Endothelial cell of umbilical vein (primary cell): ENCODE measurements at regions not wholly inside any gene's neighbourhood (a gene's known extent, or its start where the extent isn't known, plus 50 kb on each side); places are given as distances from the start of the nearest gene placed in this dataset.

Experiments used
- BruUV-seq: library from RNA; stranded (reverse); fragments of 400-500 nt; replicated peaks from 2 replicates; lab custom pipeline; 2021; lab: Mats Ljungman, UMichigan
- CTCF ChIA-PET: fragments of 300-600, 350-600 bp; sonication (Branson Sonifier 250); formaldehyde crosslinking; loops from one replicate; lab custom pipeline; 2021; ENCODE audit warnings: antibody characterized with exemption, inconsistent platforms; lab: Charles Lee
- POLR2A ChIA-PET: fragments of 300-600, 350-600 bp; sonication (Branson Sonifier 250); formaldehyde crosslinking; loops from one replicate; lab custom pipeline; 2021; ENCODE audit warnings: antibody characterized with exemption, inconsistent platforms; lab: Charles Lee
- DNase-seq: peaks from one replicate; pipeline ENCODE4 v3.0.0-alpha.2; 2011; ENCODE audit warnings: low read depth, low spot score
- FAIRE-seq: peaks from 2 replicates; lab custom pipeline; 2011; peaks lifted over from hg19 to GRCh38; lab: Jason Lieb, UNC
- H2AFZ ChIP-seq: 2 replicates; pipeline ENCODE4 v1.6.0; 2012; ENCODE audit warnings: low read depth, low read length, control low read depth, inconsistent platforms
- H3K27ac ChIP-seq: 2 replicates; pipeline ENCODE4 v1.5.1; 2011; ENCODE audit warnings: low read depth, mild to moderate bottlenecking, control low read depth, low read length, moderate library complexity; ENCODE audit not compliant: insufficient read depth
- H3K27me3 ChIP-seq, 2 experiments: 2 replicates each; pipeline versions ENCODE4 v1.6.0 to v1.6.1; 2011; ENCODE audit warnings: low read length in 2 of 2, mixed read lengths in 1 of 2; ENCODE audit not compliant: control insufficient read depth in 2 of 2, insufficient read depth in 2 of 2
- H3K36me3 ChIP-seq, 2 experiments: 2 replicates in 1 of 2; 3 replicates in 1 of 2; pipeline ENCODE4 v1.5.1; 2011; ENCODE audit warnings: low read length in 2 of 2, mild to moderate bottlenecking in 1 of 2, moderate library complexity in 1 of 2; ENCODE audit not compliant: control insufficient read depth in 2 of 2, insufficient read depth in 2 of 2; ENCODE audit errors: extremely low read depth in 1 of 2
- H3K4me1 ChIP-seq: 3 replicates; pipeline ENCODE4 v1.5.1; 2011; ENCODE audit warnings: mild to moderate bottlenecking, low read length; ENCODE audit not compliant: control insufficient read depth, insufficient read depth; ENCODE audit errors: extremely low read depth
- H3K4me2 ChIP-seq: 2 replicates; pipeline ENCODE4 v1.6.1; 2011; ENCODE audit warnings: low read length, control low read depth, mixed read lengths; ENCODE audit not compliant: insufficient read depth
- H3K4me3 ChIP-seq, 3 experiments: fragments of 200-600 bp in 1 of 3; sonication (generic), shearing (Covaris generic) in 1 of 3; replicated peaks in 1 of 3; 2 replicates each; pipeline ENCODE4 v1.5.1; 2011 to 2016; ENCODE audit warnings: control low read depth in 3 of 3, low read length in 3 of 3, mild to moderate bottlenecking in 2 of 3, inconsistent platforms in 1 of 3, low read depth in 1 of 3, moderate library complexity in 1 of 3; ENCODE audit not compliant: insufficient read depth in 1 of 3
- H3K79me2 ChIP-seq: 2 replicates; pipeline ENCODE4 v1.6.0; 2012; ENCODE audit warnings: low read length, inconsistent platforms; ENCODE audit not compliant: control insufficient read depth, insufficient read depth
- H3K9ac ChIP-seq: replicated peaks from 2 replicates; pipeline ENCODE3; 2011; ENCODE audit warnings: low read length, control low read depth; ENCODE audit not compliant: insufficient read depth; ENCODE audit errors: extremely low read depth
- H3K9me1 ChIP-seq: replicated peaks from 3 replicates; pipeline ENCODE4 v1.6.0; 2011; ENCODE audit warnings: mild to moderate bottlenecking, low read length; ENCODE audit not compliant: control insufficient read depth, insufficient read depth; ENCODE audit errors: extremely low read depth
- H3K9me3 ChIP-seq: replicated peaks from 2 replicates; pipeline ENCODE4 v1.5.1; 2012; ENCODE audit warnings: low read length, inconsistent platforms; ENCODE audit not compliant: control insufficient read depth, insufficient read depth
- H4K20me1 ChIP-seq: replicated peaks from 2 replicates; pipeline ENCODE3; 2011; ENCODE audit warnings: mild to moderate bottlenecking, low read length; ENCODE audit not compliant: control insufficient read depth, insufficient read depth; ENCODE audit errors: extremely low read depth
- EZH2 ChIP-seq: IDR thresholded peaks from 2 replicates; pipeline ENCODE4 v1.6.1; 2012; ENCODE audit warnings: borderline replicate concordance, low read depth, mild to moderate bottlenecking, moderate library complexity, low read length, inconsistent platforms; ENCODE audit not compliant: severe bottlenecking
- FOS ChIP-seq: IDR thresholded peaks from 2 replicates; pipeline ENCODE4 v1.6.1; 2011; ENCODE audit warnings: mild to moderate bottlenecking, low read length, moderate library complexity, borderline replicate concordance; ENCODE audit not compliant: insufficient read depth
- GATA2 ChIP-seq: IDR thresholded peaks from 2 replicates; pipeline ENCODE4 v1.7.0; 2011; ENCODE audit warnings: low read depth, mild to moderate bottlenecking, moderate library complexity, mixed read lengths, low read length; ENCODE audit not compliant: insufficient read length, insufficient read depth
- JUN ChIP-seq: IDR thresholded peaks from 2 replicates; pipeline ENCODE4 v1.6.1; 2011; ENCODE audit warnings: borderline replicate concordance, low read depth; ENCODE audit not compliant: insufficient read length, insufficient read depth
- MAX ChIP-seq: IDR thresholded peaks from 2 replicates; pipeline ENCODE4 v1.6.1; 2011; ENCODE audit not compliant: insufficient read depth, insufficient read length
- MYC ChIP-seq: IDR thresholded peaks from one replicate; pipeline ENCODE4 v1.6.1; 2011; ENCODE audit warnings: mild to moderate bottlenecking, low read depth, low read length
- POLR2A ChIP-seq: IDR thresholded peaks from 2 replicates; pipeline ENCODE4 v1.6.1; 2012; ENCODE audit warnings: low read depth, mild to moderate bottlenecking, control low read depth, low read length
- POLR2AphosphoS5 ChIP-seq: IDR thresholded peaks from 2 replicates; pipeline ENCODE4 v1.6.1; 2012; ENCODE audit warnings: low read depth, mild to moderate bottlenecking, control low read depth, low read length, moderate library complexity; ENCODE audit not compliant: insufficient read depth
- dilution Hi-C: fragments of 300-500 bp; cut with MboI; formaldehyde crosslinking; loops from one replicate; pipeline ENCODE4 v1.15.0; 2019; ENCODE audit warnings: low sequenced_read_pairs; ENCODE audit not compliant: extremely low pct_ligation_motif_present
- intact Hi-C: fragments of 100-400 bp; cut with micrococcal nuclease; formaldehyde crosslinking; loops from one replicate; pipeline ENCODE4 v1.10.0; 2022
- TF ChIP-seq, protein P1 (sequence below), 2 donors: IDR thresholded peaks; 1 replicate in 1 of 2; 2 replicates in 1 of 2; pipeline ENCODE4 v1.5.1; 2011; ENCODE audit warnings: low read length in 2 of 2, mild to moderate bottlenecking in 2 of 2, moderate library complexity in 2 of 2, control low read depth in 1 of 2, inconsistent platforms in 1 of 2, low read depth in 1 of 2; ENCODE audit not compliant: insufficient read depth in 1 of 2; ENCODE audit errors: extremely low read depth in 1 of 2

- ChIA-PET CTCF (no interaction called here), POLR2A (no interaction called here)
- DNase-seq, result no peak
- Histone ChIP-seq H3K79me2 (no peaks in the 10 kb centered on the region), H3K4me1 (no peaks in the 10 kb centered on the region), H2AFZ (no peak overlapping the region), H3K4me3 (no peak overlapping the region), H3K9ac (no peak overlapping the region), H3K9me3 (no peaks in the 10 kb centered on the region), H3K36me3 (no peaks in the 10 kb centered on the region), H3K27ac (no peak overlapping the region), H3K4me2 (no peak overlapping the region), H4K20me1 (no peaks in the 10 kb centered on the region), H3K27me3 (no peaks in the 10 kb centered on the region), H3K9me1 (no peaks in the 10 kb centered on the region)
- dilution Hi-C loops, result no loop called here
- no peak for FAIRE-seq
- intact Hi-C loops, result no loop called here
- TF ChIP-seq MAX, result no peak
- no peak for TF ChIP-seq MYC
- TF ChIP-seq, protein P1, sequence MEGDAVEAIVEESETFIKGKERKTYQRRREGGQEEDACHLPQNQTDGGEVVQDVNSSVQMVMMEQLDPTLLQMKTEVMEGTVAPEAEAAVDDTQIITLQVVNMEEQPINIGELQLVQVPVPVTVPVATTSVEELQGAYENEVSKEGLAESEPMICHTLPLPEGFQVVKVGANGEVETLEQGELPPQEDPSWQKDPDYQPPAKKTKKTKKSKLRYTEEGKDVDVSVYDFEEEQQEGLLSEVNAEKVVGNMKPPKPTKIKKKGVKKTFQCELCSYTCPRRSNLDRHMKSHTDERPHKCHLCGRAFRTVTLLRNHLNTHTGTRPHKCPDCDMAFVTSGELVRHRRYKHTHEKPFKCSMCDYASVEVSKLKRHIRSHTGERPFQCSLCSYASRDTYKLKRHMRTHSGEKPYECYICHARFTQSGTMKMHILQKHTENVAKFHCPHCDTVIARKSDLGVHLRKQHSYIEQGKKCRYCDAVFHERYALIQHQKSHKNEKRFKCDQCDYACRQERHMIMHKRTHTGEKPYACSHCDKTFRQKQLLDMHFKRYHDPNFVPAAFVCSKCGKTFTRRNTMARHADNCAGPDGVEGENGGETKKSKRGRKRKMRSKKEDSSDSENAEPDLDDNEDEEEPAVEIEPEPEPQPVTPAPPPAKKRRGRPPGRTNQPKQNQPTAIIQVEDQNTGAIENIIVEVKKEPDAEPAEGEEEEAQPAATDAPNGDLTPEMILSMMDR (IDR thresholded peaks at IDR 0.05; ENCODE audit: extremely low read depth in 1 of 2, insufficient read depth in 1 of 2, low read depth in 1 of 2, low read length in 2 of 2), result no peak
- TF ChIP-seq JUN, result no peak
- TF ChIP-seq POLR2AphosphoS5, result no peak
- TF ChIP-seq POLR2A, result no peak
- no peak for TF ChIP-seq GATA2
- TF ChIP-seq EZH2, result no peak
- TF ChIP-seq FOS, result no peak
- BruUV-seq, result no TSS peak
Measured at GRCh38 chr4:120319046-120319767, 252.6 kb upstream of the MAD2L1 start.
